Glutamatergic neuron (in vitro differentiated cells): ENCODE measurements at regions not wholly inside any gene's neighbourhood (a gene's known extent, or its start where the extent isn't known, plus 50 kb on each side); places are given as distances from the start of the nearest gene placed in this dataset.

Experiments used
- DNase-seq: peaks from one replicate; pipeline ENCODE4 v3.0.0; 2022
- H3K27ac Mint-ChIP-seq: one replicate; pipeline ENCODE4 v1.8.0; 2020; ENCODE audit warnings: mild to moderate bottlenecking, mixed read lengths, inconsistent platforms; ENCODE audit not compliant: unreplicated experiment
- H3K27me3 Mint-ChIP-seq: one replicate; pipeline ENCODE4 v1.8.0; 2020; ENCODE audit warnings: mild to moderate bottlenecking, moderate library complexity, mixed read lengths, inconsistent platforms; ENCODE audit not compliant: unreplicated experiment
- H3K36me3 Mint-ChIP-seq: one replicate; pipeline ENCODE4 v1.8.0; 2020; ENCODE audit warnings: mild to moderate bottlenecking, mixed read lengths, inconsistent platforms; ENCODE audit not compliant: unreplicated experiment
- H3K4me1 Mint-ChIP-seq: one replicate; pipeline ENCODE4 v1.8.0; 2020; ENCODE audit warnings: mild to moderate bottlenecking, low read depth, mixed read lengths, inconsistent platforms; ENCODE audit not compliant: unreplicated experiment
- H3K4me3 Mint-ChIP-seq: one replicate; pipeline ENCODE4 v1.8.0; 2020; ENCODE audit warnings: mild to moderate bottlenecking, mixed read lengths, inconsistent platforms; ENCODE audit not compliant: unreplicated experiment
- H3K9me3 Mint-ChIP-seq: one replicate; pipeline ENCODE4 v1.8.0; 2020; ENCODE audit warnings: mild to moderate bottlenecking, moderate library complexity, mixed read lengths, inconsistent platforms; ENCODE audit not compliant: unreplicated experiment
- CTCF ChIP-seq: fragments of 200-600 bp; sonication (generic); IDR thresholded peaks from one replicate; pipeline ENCODE4 v1.5.0; 2021; ENCODE audit not compliant: partially characterized antibody, unreplicated experiment

GRCh38 chr2:195027947-195028346 lies 629.1 kb upstream of the SLC39A10 start:
- TF ChIP-seq CTCF = no peak
- Mint-ChIP-seq H3K4me3 (no peak overlapping the region), H3K27ac (no peak overlapping the region), H3K4me1 (peaks cover 6% of the 10 kb centered on the region), H3K27me3 (no peaks in the 10 kb centered on the region), H3K9me3 (no peaks in the 10 kb centered on the region), H3K36me3 (no peaks in the 10 kb centered on the region)
- no peak for DNase-seq

GRCh38 chr2:195026261-195026660 lies 630.8 kb upstream of the SLC39A10 start:
- no peak overlapping the region for H3K4me3 Mint-ChIP-seq
- TF ChIP-seq CTCF = no peak
- H3K36me3 Mint-ChIP-seq = no peaks in the 10 kb centered on the region
- DNase-seq = no peak
- no peaks in the 10 kb centered on the region for H3K27me3 Mint-ChIP-seq
- H3K4me1 Mint-ChIP-seq = peaks cover 6% of the 10 kb centered on the region
- H3K27ac Mint-ChIP-seq = no peak overlapping the region
- H3K9me3 Mint-ChIP-seq = no peaks in the 10 kb centered on the region

GRCh38 chr2:195022508-195022830 lies 634.6 kb upstream of the SLC39A10 start:
- no peak overlapping the region for H3K4me3 Mint-ChIP-seq
- no peaks in the 10 kb centered on the region for H3K4me1 Mint-ChIP-seq

GRCh38 chr2:195021711-195022507 lies 635.1 kb upstream of the SLC39A10 start:
- peaks cover 1% of the 10 kb centered on the region for H3K4me1 Mint-ChIP-seq
- H3K9me3 Mint-ChIP-seq = no peaks in the 10 kb centered on the region
- H3K27ac Mint-ChIP-seq = no peak overlapping the region
- H3K36me3 Mint-ChIP-seq = no peaks in the 10 kb centered on the region
- H3K4me3 Mint-ChIP-seq = no peak overlapping the region
- H3K27me3 Mint-ChIP-seq = no peaks in the 10 kb centered on the region
- no peak for DNase-seq
- TF ChIP-seq CTCF = no peak

More at GRCh38 chr2:195022508-195022830, 634.6 kb upstream of the SLC39A10 start:
- no peak for DNase-seq
- Mint-ChIP-seq H3K27ac (no peak overlapping the region), H3K27me3 (no peaks in the 10 kb centered on the region), H3K9me3 (no peaks in the 10 kb centered on the region), H3K36me3 (no peaks in the 10 kb centered on the region)
- no peak for TF ChIP-seq CTCF

- no peak overlapping the region for H3K4me3 Mint-ChIP-seq
- H3K27ac Mint-ChIP-seq = no peak overlapping the region
Observed at GRCh38 chr2:195018462-195018861, 638.6 kb upstream of the SLC39A10 start.

More at GRCh38 chr2:195018462-195018861, 638.6 kb upstream of the SLC39A10 start:
- no peaks in the 10 kb centered on the region for H3K9me3 Mint-ChIP-seq
- no peaks in the 10 kb centered on the region for H3K36me3 Mint-ChIP-seq
- peaks cover 7% of the 10 kb centered on the region for H3K4me1 Mint-ChIP-seq
- no peaks in the 10 kb centered on the region for H3K27me3 Mint-ChIP-seq
- DNase-seq = no peak
- TF ChIP-seq CTCF = no peak
